ENCODE measurements at regions not wholly inside any gene's neighbourhood (a gene's known extent, or its start where the extent isn't known, plus 50 kb on each side); places are given as distances from the start of the nearest gene placed in this dataset.

GRCh38 chr14:89486961-89487360 lies 69.9 kb upstream of the FOXN3 start:
- TF ChIP-seq CTCF (IDR thresholded peaks at IDR 0.05), result no peak
- Histone ChIP-seq H3K27me3 (no peaks in the 10 kb centered on the region), H3K4me1 (ENCODE audit: control insufficient read depth in 1 of 2, insufficient read depth in 1 of 2, low read depth in 1 of 2, low read length in 1 of 2) (peaks cover 56 to 59% of the 10 kb centered on the region in 2 experiments), H3K4me3 (ENCODE audit: low read depth in 1 of 2, low read length in 1 of 2) (peak overlapping the region; percentile 18 to 37), H3K9me3 (no peaks in the 10 kb centered on the region), H3K27ac (peak overlapping the region; percentile 91), H3K36me3 (no peaks in the 10 kb centered on the region)

- no peaks in the 10 kb centered on the region for H3K27me3 ChIP-seq
Measured at GRCh38 chr14:89486505-89486904, 69.5 kb upstream of the FOXN3 start.

GRCh38 chr14:89485264-89485663 lies 68.2 kb upstream of the FOXN3 start:
- Histone ChIP-seq H3K27ac (peak overlapping the region; percentile 91), H3K27me3 (no peaks in the 10 kb centered on the region), H3K4me1 (ENCODE audit: control insufficient read depth in 1 of 2, insufficient read depth in 1 of 2, low read depth in 1 of 2, low read length in 1 of 2) (peaks cover 73 to 76% of the 10 kb centered on the region in 2 experiments), H3K9me3 (no peaks in the 10 kb centered on the region), H3K4me3 (ENCODE audit: low read depth in 1 of 2, low read length in 1 of 2) (peak overlapping the region in 1 of 2 experiments; percentile 20), H3K36me3 (no peaks in the 10 kb centered on the region)
- TF ChIP-seq CTCF (IDR thresholded peaks at IDR 0.05), result no peak

More at GRCh38 chr14:89486505-89486904, 69.5 kb upstream of the FOXN3 start:
- Histone ChIP-seq H3K9me3 (no peaks in the 10 kb centered on the region), H3K36me3 (no peaks in the 10 kb centered on the region), H3K27ac (peak overlapping the region; percentile 91), H3K4me3 (ENCODE audit: low read depth in 1 of 2, low read length in 1 of 2) (peak overlapping the region; percentile 18 to 37), H3K4me1 (ENCODE audit: control insufficient read depth in 1 of 2, insufficient read depth in 1 of 2, low read depth in 1 of 2, low read length in 1 of 2) (peaks cover 60 to 64% of the 10 kb centered on the region in 2 experiments)
- no peak for TF ChIP-seq CTCF (IDR thresholded peaks at IDR 0.05)

- TF ChIP-seq CTCF (IDR thresholded peaks at IDR 0.05), result no peak
- H3K4me3 ChIP-seq (ENCODE audit: low read depth in 1 of 2, low read length in 1 of 2), result peak overlapping the region in 1 of 2 experiments; percentile 20
- H3K9me3 ChIP-seq, result no peaks in the 10 kb centered on the region
- H3K27me3 ChIP-seq, result no peaks in the 10 kb centered on the region
- H3K27ac ChIP-seq, result peak overlapping the region; percentile 91
- H3K36me3 ChIP-seq, result no peaks in the 10 kb centered on the region
- peaks cover 83 to 86% of the 10 kb centered on the region in 2 experiments for H3K4me1 ChIP-seq (ENCODE audit: control insufficient read depth in 1 of 2, insufficient read depth in 1 of 2, low read depth in 1 of 2, low read length in 1 of 2)
Measured at GRCh38 chr14:89484051-89484844, 67.2 kb upstream of the FOXN3 start.

GRCh38 chr14:89481196-89481595 lies 64.2 kb upstream of the FOXN3 start:
- no peak for TF ChIP-seq CTCF (IDR thresholded peaks at IDR 0.05)
- H3K27ac ChIP-seq, result peak overlapping the region; percentile 77
- H3K27me3 ChIP-seq, result no peaks in the 10 kb centered on the region
- H3K4me3 ChIP-seq (ENCODE audit: low read depth in 1 of 2, low read length in 1 of 2), result no peak overlapping the region
- no peaks in the 10 kb centered on the region for H3K36me3 ChIP-seq
- no peaks in the 10 kb centered on the region for H3K9me3 ChIP-seq
- H3K4me1 ChIP-seq (ENCODE audit: control insufficient read depth in 1 of 2, insufficient read depth in 1 of 2, low read depth in 1 of 2, low read length in 1 of 2), result peaks cover 67 to 71% of the 10 kb centered on the region in 2 experiments

Data from neutrophil (primary cell).